ENCODE measurements at regions not wholly inside any gene's neighbourhood (a gene's known extent, or its start where the extent isn't known, plus 50 kb on each side); places are given as distances from the start of the nearest gene placed in this dataset.

GRCh38 chr14:35989736-35990135 is 163.6 kb downstream of the BRMS1L start:
- CTCF ChIA-PET, result no interaction called here
- no peak for TF ChIP-seq CTCF (conservative IDR thresholded peaks at IDR 0.05)
- no peak for TF ChIP-seq EZH2 (IDR thresholded peaks at IDR 0.05; ENCODE audit: low read depth)
- Histone ChIP-seq H3K4me2 (no peak overlapping the region), H3F3A (ENCODE audit: insufficient read depth, low read depth) (no peaks in the 10 kb centered on the region), H3K4me3 (no peak overlapping the region), H3K27me3 (ENCODE audit: insufficient read depth, low read depth) (no peaks in the 10 kb centered on the region), H3K4me1 (replicated peaks; ENCODE audit: insufficient read depth) (no peaks in the 10 kb centered on the region), H4K20me1 (ENCODE audit: insufficient read depth) (no peaks in the 10 kb centered on the region), H3K27ac (no peak overlapping the region), H3K9me3 (ENCODE audit: insufficient read depth, low read depth) (no peaks in the 10 kb centered on the region), H2AFZ (no peak overlapping the region), H3K9me2 (ENCODE audit: insufficient read depth) (no peaks in the 10 kb centered on the region), H3K36me3 (ENCODE audit: low read depth) (no peaks in the 10 kb centered on the region), H3K79me2 (ENCODE audit: low read depth) (no peaks in the 10 kb centered on the region)
- POLR2A ChIA-PET (ENCODE audit: unreplicated experiment), result no interaction called here
- no peak for DNase-seq
- BruUV-seq (replicated peaks), result no TSS peak
- intact Hi-C loops (cut with micrococcal nuclease; ENCODE audit: unreplicated experiment), result no loop called here

GRCh38 chr14:35988972-35989690 is 163.0 kb downstream of the BRMS1L start:
- Histone ChIP-seq H3K36me3 (ENCODE audit: low read depth) (no peaks in the 10 kb centered on the region), H3K9me2 (ENCODE audit: insufficient read depth) (no peaks in the 10 kb centered on the region), H3K4me2 (no peak overlapping the region), H3K79me2 (ENCODE audit: low read depth) (no peaks in the 10 kb centered on the region), H3K4me1 (replicated peaks; ENCODE audit: insufficient read depth) (no peaks in the 10 kb centered on the region), H4K20me1 (ENCODE audit: insufficient read depth) (no peaks in the 10 kb centered on the region), H3F3A (ENCODE audit: insufficient read depth, low read depth) (no peaks in the 10 kb centered on the region), H3K27me3 (ENCODE audit: insufficient read depth, low read depth) (no peaks in the 10 kb centered on the region), H2AFZ (no peak overlapping the region), H3K9me3 (ENCODE audit: insufficient read depth, low read depth) (no peaks in the 10 kb centered on the region), H3K27ac (no peak overlapping the region), H3K4me3 (no peak overlapping the region)
- peak in 1 of 2 experiments; percentile 0 for DNase-seq
- POLR2A ChIA-PET (ENCODE audit: unreplicated experiment), result no interaction called here
- intact Hi-C loops (cut with micrococcal nuclease; ENCODE audit: unreplicated experiment), result no loop called here
- TF ChIP-seq CTCF (conservative IDR thresholded peaks at IDR 0.05), result no peak
- no peak for TF ChIP-seq EZH2 (IDR thresholded peaks at IDR 0.05; ENCODE audit: low read depth)
- BruUV-seq (replicated peaks), result no TSS peak
- CTCF ChIA-PET, result no interaction called here

GRCh38 chr14:35988550-35988949 is 162.4 kb downstream of the BRMS1L start:
- Histone ChIP-seq H3K79me2 (ENCODE audit: low read depth) (no peaks in the 10 kb centered on the region), H3K9me3 (ENCODE audit: insufficient read depth, low read depth) (no peaks in the 10 kb centered on the region), H3K27me3 (ENCODE audit: insufficient read depth, low read depth) (no peaks in the 10 kb centered on the region), H3K36me3 (ENCODE audit: low read depth) (no peaks in the 10 kb centered on the region), H3K4me3 (no peak overlapping the region), H3K27ac (no peak overlapping the region), H3F3A (ENCODE audit: insufficient read depth, low read depth) (no peaks in the 10 kb centered on the region), H3K9me2 (ENCODE audit: insufficient read depth) (no peaks in the 10 kb centered on the region), H4K20me1 (ENCODE audit: insufficient read depth) (no peaks in the 10 kb centered on the region), H3K4me1 (replicated peaks; ENCODE audit: insufficient read depth) (no peaks in the 10 kb centered on the region), H3K4me2 (no peak overlapping the region), H2AFZ (no peak overlapping the region)
- CTCF ChIA-PET, result no interaction called here
- DNase-seq, result no peak
- BruUV-seq (replicated peaks), result no TSS peak
- TF ChIP-seq EZH2 (IDR thresholded peaks at IDR 0.05; ENCODE audit: low read depth) (no peak), CTCF (conservative IDR thresholded peaks at IDR 0.05) (no peak)
- intact Hi-C loops (cut with micrococcal nuclease; ENCODE audit: unreplicated experiment), result no loop called here
- POLR2A ChIA-PET (ENCODE audit: unreplicated experiment), result no interaction called here

Measured in PC-9 (cell line).